ENCODE measurements at regions not wholly inside any gene's neighbourhood (a gene's known extent, or its start where the extent isn't known, plus 50 kb on each side); places are given as distances from the start of the nearest gene placed in this dataset.
A peak's percentile ranks its signal among the peaks of the same experiment; 100 is the strongest.

DNA sequence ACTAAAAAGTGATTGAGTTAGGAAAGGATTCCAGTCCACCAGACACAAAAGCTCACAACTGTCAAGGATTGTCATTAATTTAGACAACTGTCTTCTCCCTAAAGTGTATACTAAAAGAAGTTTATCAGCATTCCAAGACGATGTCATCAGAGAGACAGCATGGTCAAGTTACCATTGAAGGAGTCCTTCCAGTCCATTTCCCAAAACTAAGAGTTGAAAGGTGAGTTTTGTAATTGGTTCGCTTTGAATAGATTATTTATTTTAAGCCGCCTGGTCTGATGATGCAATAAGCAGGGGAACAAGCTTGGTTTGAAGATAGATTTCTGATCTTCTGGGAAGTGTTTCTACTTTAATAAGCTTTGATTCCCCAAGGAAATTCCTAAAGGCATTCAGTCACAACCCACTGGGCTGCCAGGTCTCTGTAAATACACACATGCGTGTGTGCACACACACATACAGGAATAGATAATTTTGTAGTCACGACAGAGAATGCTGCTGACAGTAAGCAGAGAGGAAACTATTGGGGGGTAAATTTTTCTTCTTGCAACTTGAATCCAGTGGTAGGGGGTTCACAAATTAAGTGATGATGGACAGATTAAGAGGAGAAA lies 234.8 kb downstream of the PIK3R1 start:
- no peak for DNase-seq (ENCODE audit: low read depth in 2 of 2)

DNA sequence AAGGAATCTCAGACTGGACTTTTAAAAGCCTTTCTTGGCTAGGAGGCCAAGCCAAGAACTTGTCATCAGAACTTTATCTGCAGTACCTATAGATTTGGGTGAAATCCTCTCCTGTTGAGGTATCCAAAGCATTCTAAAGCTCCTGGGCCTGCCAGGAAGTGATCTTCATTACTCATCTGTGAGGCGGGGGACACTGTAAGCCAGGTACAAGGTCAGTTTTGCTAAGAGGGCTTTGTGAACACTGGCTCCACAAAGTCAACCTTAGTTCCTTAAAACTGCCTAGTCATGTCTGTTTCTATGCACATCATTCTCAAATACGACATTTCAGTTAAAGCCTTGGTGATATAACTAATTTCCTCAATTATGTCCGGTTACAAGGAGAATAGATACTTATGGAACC lies 236.7 kb downstream of the PIK3R1 start:
- DNase-seq (ENCODE audit: low read depth in 2 of 2) = no peak

GRCh38 chr5:68454172-68454571 lies 238.6 kb downstream of the PIK3R1 start:
- DNase-seq (ENCODE audit: low read depth in 2 of 2) = no peak

DNA sequence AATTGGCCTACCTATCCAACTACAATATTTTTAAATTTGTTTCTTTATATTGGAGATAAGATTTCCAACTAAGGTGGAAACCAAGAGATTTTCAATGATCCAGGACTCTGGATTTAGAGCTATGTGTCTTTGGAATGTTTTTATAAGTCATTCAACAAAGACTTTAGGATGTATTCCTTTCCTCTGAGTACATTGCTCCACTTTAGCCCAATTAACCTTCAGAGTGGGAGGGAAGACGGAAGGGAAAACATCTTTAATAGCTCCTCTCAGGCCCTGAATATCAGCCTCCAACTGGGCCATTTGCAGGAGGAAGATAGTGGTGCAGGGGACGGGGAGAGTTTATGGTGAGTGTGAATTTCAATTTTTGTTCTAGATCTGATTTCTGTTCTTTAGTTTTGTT lies 239.2 kb downstream of the PIK3R1 start:
- no peak for DNase-seq (ENCODE audit: low read depth in 2 of 2)

DNA sequence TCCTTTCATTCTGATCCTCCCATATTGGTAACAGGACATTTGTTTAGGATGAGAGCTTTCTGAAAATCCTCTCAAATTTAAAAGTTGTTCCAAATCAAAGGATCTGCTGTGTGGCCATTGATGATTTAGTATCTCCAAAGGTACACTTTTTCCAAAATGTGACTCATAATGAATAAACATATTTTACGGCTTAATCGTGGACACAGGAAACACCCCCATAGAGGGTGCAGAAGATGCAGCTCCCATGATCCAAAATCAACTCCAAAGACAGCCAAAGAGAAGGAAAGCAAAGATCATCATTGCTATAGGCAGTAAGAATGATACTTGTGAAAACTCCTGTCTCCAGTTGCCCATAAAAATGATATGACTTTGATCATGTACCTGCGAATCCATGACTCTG lies 239.7 kb downstream of the PIK3R1 start:
- DNase-seq (ENCODE audit: low read depth in 2 of 2) = no peak

DNA sequence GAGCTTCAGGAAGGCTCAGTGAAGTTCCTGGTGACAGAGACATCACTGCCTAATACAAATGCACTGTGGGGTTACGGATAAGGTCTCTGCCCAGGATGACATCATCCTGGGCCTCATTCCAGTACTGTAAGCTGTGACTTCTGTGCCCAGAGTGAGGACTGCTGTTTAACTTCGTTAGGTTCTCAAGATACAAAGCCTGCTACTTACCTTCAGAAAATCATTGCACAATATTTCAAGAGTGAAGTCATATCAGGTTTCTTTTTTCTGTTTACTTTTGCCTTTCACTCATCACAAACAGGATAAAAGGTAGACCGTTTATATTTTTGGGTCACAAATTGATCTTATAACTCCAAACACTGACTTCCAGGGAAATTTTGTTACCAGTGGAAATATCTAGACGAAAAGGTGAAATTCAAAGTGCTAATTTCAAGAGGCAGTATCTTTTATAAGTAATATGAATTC lies 241.2 kb downstream of the PIK3R1 start:
- no peak for DNase-seq (ENCODE audit: low read depth in 2 of 2)

DNA sequence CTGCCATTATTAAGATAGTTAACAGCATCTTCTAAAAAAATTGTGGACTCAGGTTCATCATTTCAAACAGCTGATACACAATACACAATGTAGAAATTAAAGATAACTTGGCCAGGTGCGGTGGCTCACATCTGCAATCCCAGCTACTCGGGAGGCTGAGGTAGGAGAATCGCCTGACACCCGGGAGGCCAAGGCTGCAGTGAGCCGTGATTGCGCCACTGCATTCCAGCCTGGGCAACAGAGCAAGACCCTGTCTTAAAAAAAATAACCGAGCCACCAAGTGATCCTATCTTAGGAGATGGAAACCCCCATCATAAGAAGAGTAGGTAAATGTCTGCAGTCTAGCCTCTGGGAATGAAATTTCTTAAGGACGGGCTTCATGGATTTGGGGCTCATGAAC lies 241.7 kb downstream of the PIK3R1 start:
- DNase-seq (ENCODE audit: low read depth in 2 of 2) = no peak

DNA sequence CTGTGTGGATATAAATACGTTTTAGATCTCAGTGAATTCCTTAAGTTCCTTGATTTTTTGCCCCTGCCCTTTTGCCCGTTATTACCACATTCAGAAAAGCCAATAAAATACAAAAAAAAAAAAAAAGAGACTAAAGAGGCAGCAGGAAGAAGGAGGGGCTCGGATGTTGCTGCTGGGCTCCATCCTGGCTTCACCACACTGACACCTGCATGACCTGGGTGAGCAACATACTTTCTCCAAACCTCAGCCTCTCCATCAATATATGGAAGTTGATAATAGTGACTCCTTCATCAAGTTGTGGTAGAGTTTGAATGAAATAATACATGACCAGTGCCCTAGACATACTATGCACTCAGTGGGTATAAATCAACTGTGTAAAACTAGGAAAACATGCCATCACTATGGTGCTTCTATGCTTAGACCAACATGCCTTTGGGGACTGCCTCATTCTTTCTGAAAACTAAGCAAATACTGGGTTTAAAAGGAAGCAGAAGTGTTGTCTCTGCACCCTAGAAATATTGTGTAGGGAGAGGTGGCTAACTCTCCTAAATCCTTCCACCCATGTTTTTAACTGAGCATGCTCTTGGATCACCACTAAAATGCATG lies 243.0 kb downstream of the PIK3R1 start:
- no peak for DNase-seq (ENCODE audit: low read depth in 2 of 2)

DNA sequence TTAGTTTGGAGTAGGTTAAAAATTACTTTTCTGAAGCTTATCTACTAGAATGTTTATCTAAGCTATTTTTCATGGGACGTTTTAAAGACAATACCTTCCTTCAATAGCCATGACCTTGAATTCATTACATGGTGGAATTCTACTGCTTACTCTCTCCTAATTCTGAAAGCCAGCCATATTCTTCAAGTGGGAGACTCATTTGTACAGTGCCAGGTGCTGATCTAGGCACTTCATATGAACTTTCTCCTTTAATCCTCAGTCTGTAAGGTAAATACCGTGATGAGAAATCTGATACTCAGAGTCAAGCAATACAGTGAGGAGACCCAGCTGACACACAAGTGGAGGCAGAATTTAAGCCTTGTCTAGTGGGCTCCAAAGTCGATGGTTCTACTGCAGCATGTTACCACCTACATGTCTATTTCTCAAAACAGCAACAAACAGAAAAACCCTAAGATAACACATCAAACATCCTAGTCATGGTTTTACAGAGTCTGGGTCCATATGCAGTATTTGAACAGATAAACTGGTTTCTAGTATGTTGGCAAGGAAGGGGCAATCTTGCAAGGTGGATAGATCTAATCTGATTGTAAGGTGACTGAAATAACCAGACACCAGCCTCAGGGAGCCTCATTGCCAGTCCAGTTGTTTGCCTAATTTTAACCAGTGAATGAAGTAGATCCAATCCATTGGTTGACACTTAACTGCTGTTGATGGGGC lies 243.7 kb downstream of the PIK3R1 start:
- no peak for DNase-seq (ENCODE audit: low read depth in 2 of 2)

DNA sequence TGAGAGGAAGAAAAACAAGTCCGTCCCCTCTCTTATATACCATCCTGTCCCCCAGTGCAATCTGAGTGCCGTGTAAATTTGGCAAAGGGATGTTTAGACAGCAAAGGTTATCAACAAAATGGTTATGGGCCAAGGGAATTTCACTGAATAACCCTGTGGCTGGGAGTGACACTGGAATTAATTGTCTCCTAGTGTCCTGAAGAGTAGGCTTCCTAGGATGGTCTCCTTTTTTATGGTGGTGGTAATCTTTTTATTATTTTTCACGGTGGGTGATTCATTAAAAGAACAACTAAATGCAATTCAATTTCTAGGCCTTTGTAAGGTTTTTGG lies 244.2 kb downstream of the PIK3R1 start:
- DNase-seq (ENCODE audit: low read depth in 2 of 2) = no peak

DNA sequence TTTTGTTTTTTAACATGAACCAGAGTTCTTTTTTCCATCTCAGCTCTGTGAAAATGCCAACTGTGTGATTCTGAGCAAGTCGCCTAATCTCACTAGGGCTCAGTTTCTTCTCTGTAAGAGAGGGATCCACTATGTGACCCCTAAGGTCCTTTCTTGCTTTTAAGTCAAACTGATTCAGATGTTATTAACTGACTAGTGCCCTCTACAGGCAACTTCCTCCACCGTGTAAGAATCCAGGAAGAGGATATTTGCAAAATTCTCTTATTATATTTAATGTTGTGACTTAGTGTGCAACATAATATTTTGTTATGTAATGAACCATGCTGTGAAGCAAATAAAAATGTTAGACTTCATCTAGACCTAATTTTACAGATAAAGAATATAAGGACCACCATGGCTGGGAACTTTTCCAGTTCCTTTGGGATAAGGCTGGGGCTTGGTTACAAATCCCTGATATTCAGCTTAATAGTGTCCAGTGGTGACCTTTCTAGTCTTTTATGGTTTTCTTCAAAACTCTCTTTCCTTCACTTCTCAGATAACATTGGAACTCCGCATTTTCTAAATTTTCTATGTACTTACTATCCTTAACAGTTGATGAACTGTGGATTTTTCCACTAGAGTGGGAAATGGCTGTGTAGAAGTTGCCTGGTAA lies 244.7 kb downstream of the PIK3R1 start:
- DNase-seq (ENCODE audit: low read depth in 2 of 2) = peak in 1 of 2 donors; percentile 13

DNA sequence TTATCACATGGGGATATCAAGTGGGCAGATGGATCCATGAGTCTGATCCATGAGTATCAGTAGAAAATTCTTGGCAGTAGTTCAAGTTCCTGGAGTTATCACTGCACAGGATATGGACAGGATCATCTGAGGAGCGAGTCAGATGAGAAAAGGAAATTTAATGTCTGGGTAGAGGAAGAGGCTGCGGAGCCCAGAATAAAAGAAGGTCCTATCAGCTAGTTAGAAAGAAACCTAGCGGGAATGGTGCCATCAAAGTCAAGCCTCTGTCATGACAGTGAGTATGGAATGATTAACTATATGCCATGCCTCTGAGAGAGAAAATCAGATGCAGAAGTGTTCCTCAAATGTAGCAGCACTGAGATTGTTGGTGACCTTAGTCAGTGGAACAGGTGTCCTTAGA lies 248.1 kb downstream of the PIK3R1 start:
- no peak for DNase-seq (ENCODE audit: low read depth in 2 of 2)

DNA sequence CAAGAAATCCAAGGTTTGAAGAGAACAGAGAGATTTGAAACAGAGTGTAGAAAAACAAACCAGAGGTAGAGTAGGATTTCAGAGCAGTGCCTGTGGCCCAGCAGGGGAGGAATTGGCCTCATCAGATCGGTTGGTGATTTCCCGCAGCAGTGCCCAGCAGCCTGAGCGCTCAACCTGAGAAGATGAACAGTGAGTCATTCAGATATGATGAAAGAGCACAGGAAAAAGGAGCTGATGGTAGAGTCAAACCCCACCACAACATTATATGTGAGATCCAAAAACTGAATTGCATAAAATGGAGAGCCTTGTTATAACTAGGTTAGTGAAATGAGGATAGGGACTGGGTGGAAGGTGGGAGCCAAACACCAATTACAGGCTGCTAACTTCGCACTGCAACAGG lies 248.9 kb downstream of the PIK3R1 start:
- DNase-seq (ENCODE audit: low read depth in 2 of 2) = no peak

GRCh38 chr5:68465133-68465532 lies 249.6 kb downstream of the PIK3R1 start:
- DNase-seq (ENCODE audit: low read depth in 2 of 2) = no peak

DNA sequence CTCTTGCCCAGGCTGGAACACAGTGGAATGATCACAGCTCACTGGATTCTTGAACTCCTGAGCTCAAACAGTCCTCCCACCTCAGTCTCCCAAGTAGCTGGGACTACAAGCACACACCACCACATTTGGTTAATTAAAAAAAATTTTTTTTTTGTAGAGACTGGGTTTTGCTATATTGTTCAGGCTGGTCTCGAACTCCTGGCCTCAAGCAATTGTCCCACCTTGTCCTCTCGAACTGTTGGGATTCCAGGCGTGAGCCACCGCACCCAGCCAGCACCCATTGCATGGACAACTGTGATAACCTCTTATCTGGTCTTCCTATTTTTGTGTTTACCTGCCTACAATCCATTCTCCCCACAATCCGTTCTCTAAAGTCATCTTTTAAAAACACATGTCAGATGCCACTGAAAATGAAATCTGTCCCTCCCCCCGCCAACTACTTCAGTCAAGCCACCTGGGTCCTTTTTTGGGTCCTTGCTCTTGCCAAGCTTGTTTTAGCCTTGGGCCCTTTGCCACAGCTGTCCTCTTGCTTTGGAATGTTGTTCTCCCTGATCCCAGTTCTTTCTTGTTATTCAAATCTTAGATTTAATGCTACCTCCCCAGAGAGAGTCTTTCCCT lies 250.5 kb downstream of the PIK3R1 start:
- DNase-seq (ENCODE audit: low read depth in 2 of 2) = no peak

GRCh38 chr5:68467208-68467607 lies 251.7 kb downstream of the PIK3R1 start:
- DNase-seq (ENCODE audit: low read depth in 2 of 2) = no peak

DNA sequence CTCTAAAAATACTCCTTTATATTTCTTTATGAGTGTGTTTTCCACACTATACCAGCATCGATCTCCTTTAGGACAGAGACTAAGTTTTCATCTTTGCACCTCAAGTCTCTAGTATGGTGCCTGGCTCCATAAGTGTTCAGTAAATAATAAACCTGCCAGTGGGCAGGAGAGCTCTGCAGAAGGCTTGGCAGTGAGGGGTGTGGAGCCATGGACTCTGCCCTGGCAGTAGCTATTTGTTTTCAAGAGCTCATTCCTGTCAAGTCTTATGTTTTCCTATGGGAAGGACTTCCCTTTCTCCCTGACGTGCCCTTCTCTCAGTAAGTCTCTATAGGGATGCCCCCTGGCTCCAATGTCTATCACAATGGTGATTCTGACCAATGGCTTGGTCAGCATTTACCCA lies 252.2 kb downstream of the PIK3R1 start:
- no peak for DNase-seq (ENCODE audit: low read depth in 2 of 2)

DNA sequence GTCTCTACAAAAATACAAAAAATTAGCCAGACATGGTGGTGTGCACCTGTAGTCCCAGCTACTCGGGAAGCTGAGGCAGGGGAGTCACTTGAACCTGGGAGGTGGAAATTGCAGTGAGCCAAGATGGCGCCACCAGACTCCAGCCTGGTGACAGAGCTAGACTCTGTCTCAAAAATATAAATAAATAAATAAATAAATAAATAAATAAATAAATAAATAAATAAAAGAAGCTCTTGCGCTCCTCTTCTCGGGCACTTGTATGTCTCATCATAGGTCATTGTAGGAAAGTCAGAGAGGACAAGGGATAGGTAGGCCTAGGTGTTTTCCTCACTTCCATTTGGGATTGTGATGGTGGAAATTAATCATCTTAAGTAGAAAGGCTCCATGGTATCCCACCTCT lies 252.8 kb downstream of the PIK3R1 start:
- DNase-seq (ENCODE audit: low read depth in 2 of 2) = no peak

DNA sequence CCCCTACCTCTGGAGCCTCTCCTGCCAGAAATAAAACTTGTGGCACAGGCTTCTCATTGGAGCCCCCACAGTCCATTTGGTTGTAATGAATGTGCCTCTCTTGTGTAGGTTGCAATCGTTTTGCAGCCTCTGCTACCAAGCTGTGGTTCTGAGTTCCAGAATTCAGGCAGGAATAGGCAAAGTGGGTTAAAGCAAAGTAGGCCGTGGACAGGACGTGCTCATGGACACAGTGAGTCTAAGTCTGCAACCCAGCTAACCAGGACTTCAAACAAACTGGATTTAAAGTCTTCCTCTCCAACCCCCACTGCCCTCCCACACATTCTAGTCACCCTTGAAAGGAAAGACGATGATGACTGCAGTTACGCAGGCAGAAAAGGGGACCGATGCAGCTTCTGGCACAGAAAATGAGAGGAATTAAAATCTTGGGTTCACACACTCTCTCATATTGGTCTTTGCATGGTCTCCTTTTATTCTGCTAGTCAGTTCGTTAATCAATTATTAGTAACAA lies 260.0 kb downstream of the PIK3R1 start:
- DNase-seq (ENCODE audit: low read depth in 2 of 2) = no peak

- DNase-seq (ENCODE audit: low read depth in 2 of 2) = no peak
These were observed 261.3 kb downstream of the PIK3R1 start for GRCh38 chr5:68476854-68477253.

DNA sequence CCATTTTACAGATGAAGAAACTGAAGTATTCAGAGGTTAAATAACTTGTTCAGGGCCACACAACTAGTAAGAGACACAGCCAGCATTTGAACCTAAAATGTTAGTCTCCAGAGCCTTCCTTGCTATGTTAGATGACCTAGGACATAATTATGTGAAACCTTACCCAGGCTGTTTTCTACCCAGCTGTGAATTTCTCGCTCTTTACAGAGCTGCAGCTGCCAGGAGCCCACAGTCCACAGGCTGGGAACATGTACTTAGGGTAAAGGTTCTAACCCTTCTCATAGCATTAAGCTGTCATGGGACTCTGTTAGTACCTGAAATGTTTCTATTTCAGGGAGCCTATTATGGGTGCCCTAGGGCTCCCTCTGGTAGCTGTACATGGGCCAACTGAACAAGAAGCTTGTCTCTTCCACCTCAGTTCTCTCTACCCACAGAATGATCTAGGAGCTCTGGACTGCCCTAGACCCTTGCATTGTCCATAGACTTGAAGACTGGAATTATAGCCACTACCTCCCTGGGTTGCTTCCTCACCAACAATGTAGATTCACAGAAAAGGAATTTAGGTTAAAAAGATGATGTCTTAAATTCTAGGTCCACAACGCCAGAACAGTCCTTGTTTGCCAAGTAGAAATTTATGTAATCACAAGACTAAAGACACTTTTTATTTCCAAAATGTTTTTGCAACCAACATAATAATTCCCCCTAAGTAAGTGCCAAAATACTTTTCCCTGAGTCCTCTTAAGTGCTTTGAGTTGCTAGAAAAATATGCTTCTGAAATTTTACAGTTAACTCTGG lies 262.9 kb downstream of the PIK3R1 start:
- no peak for DNase-seq (ENCODE audit: low read depth in 2 of 2)

All from stimulated activated CD8-positive, alpha-beta memory T cell treated with anti-CD3 and anti-CD28 coated beads, Interleukin-7, amount 100 ng/mL, for 1 hour (primary cell).